Body of pancreas (tissue), 4 donors: ENCODE measurements at regions not wholly inside any gene's neighbourhood (a gene's known extent, or its start where the extent isn't known, plus 50 kb on each side); places are given as distances from the start of the nearest gene placed in this dataset.

ENCODE experiments used
- ATAC-seq: fragments of 150-250 bp; one replicate; pipeline ENCODE4 v1.9.1; 2016
- DNase-seq, 4 donors: peaks; one replicate each; pipeline ENCODE4 v3.0.0-alpha.2; 2019
- H3K27ac ChIP-seq, 4 donors: fragments of 200-600 bp; sonication (generic); 1 replicate in 3 of 4; 2 replicates in 1 of 4; pipeline versions ENCODE4 v1.5.1 to v1.6.1; 2016 to 2019; ENCODE audit warnings: mild to moderate bottlenecking in 1 of 4, mixed read lengths in 1 of 4, moderate library complexity in 1 of 4
- H3K27me3 ChIP-seq, 2 donors: fragments of 200-600 bp; sonication (generic); one replicate each; pipeline ENCODE4 v1.6.0; 2016; ENCODE audit warnings: mild to moderate bottlenecking in 1 of 2
- H3K36me3 ChIP-seq, 2 donors: fragments of 200-600 bp; sonication (generic); replicated peaks in 1 of 2; 2 replicates each; pipeline ENCODE4 v1.5.1; 2016; ENCODE audit warnings: low read depth in 2 of 2; ENCODE audit not compliant: insufficient read depth in 1 of 2
- H3K4me1 ChIP-seq: fragments of 200-600 bp; sonication (generic); one replicate; pipeline ENCODE4 v1.6.0; 2016
- H3K4me3 ChIP-seq, 2 donors: fragments of 200-600 bp; sonication (generic); 1 replicate in 1 of 2; 2 replicates in 1 of 2; pipeline ENCODE4 v1.5.1; 2016 to 2019
- H3K9me3 ChIP-seq, 3 donors: fragments of 200-600 bp; sonication (generic); 1 replicate in 2 of 3; 2 replicates in 1 of 3; pipeline ENCODE4 v1.5.1; 2016
- POLR2A ChIP-seq, 3 donors: fragments of 450-650 bp; IDR thresholded peaks; one replicate each; pipeline ENCODE4 v1.6.1; 2016; ENCODE audit warnings: antibody characterized with exemption in 3 of 3, mild to moderate bottlenecking in 2 of 3
- whole genome bisulfite sequencing, 2 donors: methylation state at CpG; one replicate each; pipeline ENCODE4 v1.1.5; 2017; 5-methylcytosine and 5-hydroxymethylcytosine counted together
- intact Hi-C: fragments of 100-400 bp; cut with DNase I; formaldehyde crosslinking; loops from one replicate; pipeline ENCODE4 v1.15.1; 2023
- TF ChIP-seq, protein P1 (sequence below), 7 experiments: fragments of 450-650 bp in 4 of 7; fragments of 200-600 bp in 3 of 7; sonication (generic) in 3 of 7; IDR thresholded peaks; one replicate each; pipeline ENCODE4 v1.5.1; 2016 to 2019; ENCODE audit warnings: antibody characterized with exemption in 7 of 7

DNA sequence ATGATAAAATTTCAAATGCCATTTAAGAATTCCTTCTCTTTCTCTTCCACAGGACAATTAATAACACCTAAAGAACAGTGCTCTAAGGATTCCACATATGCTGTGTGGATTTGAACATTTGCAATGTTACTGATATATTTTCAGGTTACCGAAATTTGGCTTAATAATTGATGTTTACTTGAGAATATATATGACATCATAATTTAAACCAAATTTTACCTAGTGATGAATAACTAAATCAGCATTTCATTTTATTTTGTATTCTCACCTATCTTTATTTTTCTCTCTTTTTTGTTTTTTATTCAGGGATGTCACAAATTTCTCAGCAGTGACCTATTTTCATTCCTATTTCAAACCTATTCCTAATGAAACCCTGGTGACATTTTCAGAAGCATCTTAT lies 429.6 kb downstream of the SLCO4C1 start:
- Histone ChIP-seq H3K27me3 (no peaks in the 10 kb centered on the region), H3K4me3 (no peak overlapping the region), H3K9me3 (no peaks in the 10 kb centered on the region), H3K36me3 (no peaks in the 10 kb centered on the region), H3K27ac (no peak overlapping the region), H3K4me1 (no peaks in the 10 kb centered on the region)
- ATAC-seq: no peak
- no peak for DNase-seq
- intact Hi-C loops: no loop called here
- WGBS, 2 donors: 61 to 73% methylated on average over 1 of the region's 1 CpG
- TF ChIP-seq POLR2A (IDR thresholded peaks at IDR 0.05): no peak
- TF ChIP-seq, protein P1, sequence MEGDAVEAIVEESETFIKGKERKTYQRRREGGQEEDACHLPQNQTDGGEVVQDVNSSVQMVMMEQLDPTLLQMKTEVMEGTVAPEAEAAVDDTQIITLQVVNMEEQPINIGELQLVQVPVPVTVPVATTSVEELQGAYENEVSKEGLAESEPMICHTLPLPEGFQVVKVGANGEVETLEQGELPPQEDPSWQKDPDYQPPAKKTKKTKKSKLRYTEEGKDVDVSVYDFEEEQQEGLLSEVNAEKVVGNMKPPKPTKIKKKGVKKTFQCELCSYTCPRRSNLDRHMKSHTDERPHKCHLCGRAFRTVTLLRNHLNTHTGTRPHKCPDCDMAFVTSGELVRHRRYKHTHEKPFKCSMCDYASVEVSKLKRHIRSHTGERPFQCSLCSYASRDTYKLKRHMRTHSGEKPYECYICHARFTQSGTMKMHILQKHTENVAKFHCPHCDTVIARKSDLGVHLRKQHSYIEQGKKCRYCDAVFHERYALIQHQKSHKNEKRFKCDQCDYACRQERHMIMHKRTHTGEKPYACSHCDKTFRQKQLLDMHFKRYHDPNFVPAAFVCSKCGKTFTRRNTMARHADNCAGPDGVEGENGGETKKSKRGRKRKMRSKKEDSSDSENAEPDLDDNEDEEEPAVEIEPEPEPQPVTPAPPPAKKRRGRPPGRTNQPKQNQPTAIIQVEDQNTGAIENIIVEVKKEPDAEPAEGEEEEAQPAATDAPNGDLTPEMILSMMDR (IDR thresholded peaks at IDR 0.05): no peak

DNA sequence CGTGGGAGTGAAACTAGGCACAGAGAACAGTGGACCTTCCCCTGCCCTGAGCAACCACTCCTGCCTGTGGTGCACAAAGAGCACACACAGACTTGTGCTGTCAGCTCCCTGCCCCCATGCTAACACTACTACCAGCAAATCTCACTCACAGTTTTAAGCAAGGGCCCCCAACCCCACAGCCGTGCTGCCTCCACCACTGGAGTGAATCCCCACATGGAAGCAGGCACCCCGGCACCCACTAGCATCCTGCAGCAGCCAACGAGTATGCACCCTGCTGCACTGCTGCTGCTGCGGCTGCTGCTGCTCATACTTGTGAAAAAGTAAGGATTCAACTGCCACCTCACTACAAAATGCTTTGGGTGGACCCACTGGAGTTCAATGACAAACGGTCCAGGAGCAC lies 435.5 kb downstream of the SLCO4C1 start:
- DNase-seq (no peak), ATAC-seq (no peak)
- 66 to 72% methylated on average over 3 to 6 of the region's 6 CpGs for WGBS, 2 donors
- no peaks in the 10 kb centered on the region for H3K9me3 ChIP-seq
- H3K4me3 ChIP-seq: no peak overlapping the region
- H3K4me1 ChIP-seq: no peaks in the 10 kb centered on the region
- no peak for TF ChIP-seq POLR2A (IDR thresholded peaks at IDR 0.05)
- TF ChIP-seq, protein P1 (IDR thresholded peaks at IDR 0.05): no peak
- H3K36me3 ChIP-seq: no peaks in the 10 kb centered on the region
- H3K27ac ChIP-seq: no peak overlapping the region
- no peaks in the 10 kb centered on the region for H3K27me3 ChIP-seq
- intact Hi-C loops: no loop called here

DNA sequence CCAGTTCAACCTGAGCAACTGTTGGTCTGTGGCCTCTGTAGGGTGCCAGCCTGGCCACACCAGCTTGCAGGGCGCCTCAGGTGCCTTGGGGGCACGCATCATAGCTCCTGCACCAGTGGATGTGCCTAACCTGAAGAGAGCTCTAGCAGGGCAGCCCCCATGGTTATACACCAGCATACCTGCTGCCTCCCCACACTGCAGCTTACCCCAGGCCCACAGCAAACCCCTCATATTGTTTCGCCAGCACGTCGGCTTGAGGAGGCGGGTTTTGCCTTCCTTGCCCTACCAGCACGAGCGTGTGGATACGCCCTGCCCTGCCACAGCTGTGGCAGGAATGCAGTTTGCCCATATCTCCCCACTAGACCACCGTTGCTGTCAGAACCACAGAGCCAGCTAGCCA lies 435.9 kb downstream of the SLCO4C1 start:
- ATAC-seq (no peak), DNase-seq (no peak)
- TF ChIP-seq, protein P1 (IDR thresholded peaks at IDR 0.05): no peak
- no peak for TF ChIP-seq POLR2A (IDR thresholded peaks at IDR 0.05)
- intact Hi-C loops: no loop called here
- H3K36me3 ChIP-seq: no peaks in the 10 kb centered on the region
- H3K27ac ChIP-seq: no peak overlapping the region
- H3K27me3 ChIP-seq: no peaks in the 10 kb centered on the region
- no peak overlapping the region for H3K4me3 ChIP-seq
- WGBS, 2 donors: 70 to 83% methylated on average over 9 to 10 of the region's 10 CpGs
- H3K9me3 ChIP-seq: no peaks in the 10 kb centered on the region
- no peaks in the 10 kb centered on the region for H3K4me1 ChIP-seq

GRCh38 chr5:101846496-101846895 lies 449.6 kb downstream of the SLCO4C1 start:
- Histone ChIP-seq H3K27me3 (no peaks in the 10 kb centered on the region), H3K4me1 (no peaks in the 10 kb centered on the region), H3K27ac (no peak overlapping the region), H3K4me3 (no peak overlapping the region), H3K36me3 (no peaks in the 10 kb centered on the region), H3K9me3 (no peaks in the 10 kb centered on the region)
- TF ChIP-seq, protein P1 (IDR thresholded peaks at IDR 0.05): no peak
- TF ChIP-seq POLR2A (IDR thresholded peaks at IDR 0.05): no peak
- intact Hi-C loops: no loop called here
- ATAC-seq (no peak), DNase-seq (no peak)

DNA sequence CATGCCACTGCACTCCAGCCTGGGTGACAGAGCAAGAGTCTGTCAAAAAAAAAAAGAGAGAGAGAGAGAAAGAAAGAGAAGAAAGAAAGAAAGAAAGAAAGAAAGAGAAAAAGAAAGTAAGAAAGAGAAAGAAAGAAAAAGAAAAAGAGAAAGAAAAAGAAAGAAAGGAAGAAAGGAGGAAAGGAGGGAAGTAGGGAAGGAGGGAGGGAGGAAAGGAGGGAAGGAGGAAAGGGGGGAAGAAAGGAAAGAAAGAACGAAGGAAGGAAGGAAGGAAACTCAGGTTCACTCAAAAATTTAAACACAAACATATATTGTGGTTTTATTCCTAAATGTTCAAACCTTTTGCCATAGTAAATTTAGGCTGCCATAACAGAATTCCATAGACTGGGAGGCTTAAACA lies 453.0 kb downstream of the SLCO4C1 start:
- Histone ChIP-seq H3K9me3 (no peaks in the 10 kb centered on the region), H3K27ac (no peak overlapping the region), H3K4me3 (no peak overlapping the region), H3K36me3 (no peaks in the 10 kb centered on the region), H3K4me1 (no peaks in the 10 kb centered on the region), H3K27me3 (no peaks in the 10 kb centered on the region)
- DNase-seq (no peak), ATAC-seq (no peak)
- WGBS, 2 donors: 62 to 65% methylated on average over 1 of the region's 1 CpG
- intact Hi-C loops: no loop called here
- no peak for TF ChIP-seq POLR2A (IDR thresholded peaks at IDR 0.05)
- TF ChIP-seq, protein P1 (IDR thresholded peaks at IDR 0.05): no peak
